ENCODE measurements at regions not wholly inside any gene's neighbourhood (a gene's known extent, or its start where the extent isn't known, plus 50 kb on each side); places are given as distances from the start of the nearest gene placed in this dataset.
A peak's percentile ranks its signal among the peaks of the same experiment; 100 is the strongest.

GRCh38 chr5:10832421-10832820 lies 71.4 kb upstream of the DAP start:
- no peak overlapping the region for H4K8ac ChIP-seq (ENCODE audit: low read depth, low read length)
- H3K79me2 ChIP-seq (ENCODE audit: control insufficient read depth, insufficient read depth, low read length): no peaks in the 10 kb centered on the region
- H3K4me1 ChIP-seq (ENCODE audit: control insufficient read depth, low read depth, low read length): no peaks in the 10 kb centered on the region
- no peak for DNase-seq
- H3K4me3 ChIP-seq (ENCODE audit: low read length): no peak overlapping the region
- H3K56ac ChIP-seq (ENCODE audit: low read length): no peak overlapping the region
- no peak overlapping the region for H3K4ac ChIP-seq (ENCODE audit: low read depth, low read length)
- H3K79me1 ChIP-seq (ENCODE audit: low read length): no peaks in the 10 kb centered on the region
- no peak overlapping the region for H3K4me2 ChIP-seq (ENCODE audit: low read length)
- no peak overlapping the region for H3K9ac ChIP-seq (ENCODE audit: low read length)
- no peak overlapping the region for H3K18ac ChIP-seq (ENCODE audit: low read length)
- no CpG with 5 or more reads among the region's 1 CpG for WGBS (ENCODE audit: extremely low coverage, insufficient coverage, low lambda C conversion rate)
- no peak overlapping the region for H2BK120ac ChIP-seq (ENCODE audit: low read depth, low read length)
- no peak overlapping the region for H3K23ac ChIP-seq (ENCODE audit: low read length)
- no peak overlapping the region for H3K27ac ChIP-seq (ENCODE audit: low read depth, low read length)
- H3K36me3 ChIP-seq (ENCODE audit: control insufficient read depth, insufficient read depth, low read length): no peaks in the 10 kb centered on the region
- no peaks in the 10 kb centered on the region for H3K27me3 ChIP-seq (ENCODE audit: insufficient read depth, low read length, poor library complexity)
- no peak overlapping the region for H2BK15ac ChIP-seq (replicated peaks; ENCODE audit: low read depth)
- H4K5ac ChIP-seq (ENCODE audit: low read length): no peak overlapping the region
- H2AK5ac ChIP-seq (ENCODE audit: low read length): no peak overlapping the region
- H2BK5ac ChIP-seq (ENCODE audit: low read length): no peak overlapping the region

- no peaks in the 10 kb centered on the region for H3K4me1 ChIP-seq (ENCODE audit: control insufficient read depth, low read depth, low read length)
- no peak overlapping the region for H2BK15ac ChIP-seq (replicated peaks; ENCODE audit: low read depth)
- H3K4me2 ChIP-seq (ENCODE audit: low read length): no peak overlapping the region
- no peak overlapping the region for H2AK5ac ChIP-seq (ENCODE audit: low read length)
- H3K18ac ChIP-seq (ENCODE audit: low read length): no peak overlapping the region
- H3K23ac ChIP-seq (ENCODE audit: low read length): no peak overlapping the region
- H4K8ac ChIP-seq (ENCODE audit: low read depth, low read length): no peak overlapping the region
- no peak overlapping the region for H2BK120ac ChIP-seq (ENCODE audit: low read depth, low read length)
- no peak overlapping the region for H3K4ac ChIP-seq (ENCODE audit: low read depth, low read length)
- no peak overlapping the region for H4K5ac ChIP-seq (ENCODE audit: low read length)
- H3K9ac ChIP-seq (ENCODE audit: low read length): no peak overlapping the region
- no peak for DNase-seq
- H3K56ac ChIP-seq (ENCODE audit: low read length): no peak overlapping the region
- H3K4me3 ChIP-seq (ENCODE audit: low read length): no peak overlapping the region
- H2BK5ac ChIP-seq (ENCODE audit: low read length): no peak overlapping the region
- H3K36me3 ChIP-seq (ENCODE audit: control insufficient read depth, insufficient read depth, low read length): no peaks in the 10 kb centered on the region
- no peaks in the 10 kb centered on the region for H3K27me3 ChIP-seq (ENCODE audit: insufficient read depth, low read length, poor library complexity)
- H3K79me1 ChIP-seq (ENCODE audit: low read length): no peaks in the 10 kb centered on the region
- no peak overlapping the region for H3K27ac ChIP-seq (ENCODE audit: low read depth, low read length)
- WGBS (ENCODE audit: extremely low coverage, insufficient coverage, low lambda C conversion rate): no CpG with 5 or more reads among the region's 7 CpGs
- H3K79me2 ChIP-seq (ENCODE audit: control insufficient read depth, insufficient read depth, low read length): no peaks in the 10 kb centered on the region
These were observed 70.4 kb upstream of the DAP start for GRCh38 chr5:10831419-10831818.

GRCh38 chr5:10828241-10828640 lies 67.2 kb upstream of the DAP start:
- H3K4ac ChIP-seq (ENCODE audit: low read depth, low read length): no peak overlapping the region
- no peak overlapping the region for H3K56ac ChIP-seq (ENCODE audit: low read length)
- H4K8ac ChIP-seq (ENCODE audit: low read depth, low read length): no peak overlapping the region
- DNase-seq: no peak
- no peaks in the 10 kb centered on the region for H3K79me1 ChIP-seq (ENCODE audit: low read length)
- no peak overlapping the region for H2BK5ac ChIP-seq (ENCODE audit: low read length)
- H2BK120ac ChIP-seq (ENCODE audit: low read depth, low read length): no peak overlapping the region
- no peak overlapping the region for H4K5ac ChIP-seq (ENCODE audit: low read length)
- no peak overlapping the region for H3K27ac ChIP-seq (ENCODE audit: low read depth, low read length)
- no peaks in the 10 kb centered on the region for H3K79me2 ChIP-seq (ENCODE audit: control insufficient read depth, insufficient read depth, low read length)
- no peaks in the 10 kb centered on the region for H3K36me3 ChIP-seq (ENCODE audit: control insufficient read depth, insufficient read depth, low read length)
- H2BK15ac ChIP-seq (replicated peaks; ENCODE audit: low read depth): no peak overlapping the region
- no peaks in the 10 kb centered on the region for H3K27me3 ChIP-seq (ENCODE audit: insufficient read depth, low read length, poor library complexity)
- H3K9ac ChIP-seq (ENCODE audit: low read length): no peak overlapping the region
- no peaks in the 10 kb centered on the region for H3K4me1 ChIP-seq (ENCODE audit: control insufficient read depth, low read depth, low read length)
- no peak overlapping the region for H3K4me3 ChIP-seq (ENCODE audit: low read length)
- H3K23ac ChIP-seq (ENCODE audit: low read length): no peak overlapping the region
- H3K18ac ChIP-seq (ENCODE audit: low read length): no peak overlapping the region
- WGBS (ENCODE audit: extremely low coverage, insufficient coverage, low lambda C conversion rate): no CpG with 5 or more reads among the region's 2 CpGs
- H3K4me2 ChIP-seq (ENCODE audit: low read length): no peak overlapping the region
- no peak overlapping the region for H2AK5ac ChIP-seq (ENCODE audit: low read length)

GRCh38 chr5:10827571-10827970 lies 66.5 kb upstream of the DAP start:
- H3K27ac ChIP-seq (ENCODE audit: low read depth, low read length): no peak overlapping the region
- H3K79me1 ChIP-seq (ENCODE audit: low read length): no peaks in the 10 kb centered on the region
- H3K23ac ChIP-seq (ENCODE audit: low read length): no peak overlapping the region
- WGBS (ENCODE audit: extremely low coverage, insufficient coverage, low lambda C conversion rate): no CpG with 5 or more reads among the region's 1 CpG
- DNase-seq: no peak
- no peak overlapping the region for H2BK5ac ChIP-seq (ENCODE audit: low read length)
- H4K8ac ChIP-seq (ENCODE audit: low read depth, low read length): no peak overlapping the region
- no peaks in the 10 kb centered on the region for H3K79me2 ChIP-seq (ENCODE audit: control insufficient read depth, insufficient read depth, low read length)
- H3K18ac ChIP-seq (ENCODE audit: low read length): no peak overlapping the region
- H4K5ac ChIP-seq (ENCODE audit: low read length): no peak overlapping the region
- H3K4me2 ChIP-seq (ENCODE audit: low read length): no peak overlapping the region
- no peak overlapping the region for H3K56ac ChIP-seq (ENCODE audit: low read length)
- no peak overlapping the region for H2BK120ac ChIP-seq (ENCODE audit: low read depth, low read length)
- H3K36me3 ChIP-seq (ENCODE audit: control insufficient read depth, insufficient read depth, low read length): no peaks in the 10 kb centered on the region
- no peaks in the 10 kb centered on the region for H3K27me3 ChIP-seq (ENCODE audit: insufficient read depth, low read length, poor library complexity)
- H2BK15ac ChIP-seq (replicated peaks; ENCODE audit: low read depth): no peak overlapping the region
- no peak overlapping the region for H3K4ac ChIP-seq (ENCODE audit: low read depth, low read length)
- no peak overlapping the region for H2AK5ac ChIP-seq (ENCODE audit: low read length)
- H3K4me3 ChIP-seq (ENCODE audit: low read length): no peak overlapping the region
- H3K9ac ChIP-seq (ENCODE audit: low read length): no peak overlapping the region
- H3K4me1 ChIP-seq (ENCODE audit: control insufficient read depth, low read depth, low read length): no peaks in the 10 kb centered on the region

GRCh38 chr5:10826971-10827370 lies 65.9 kb upstream of the DAP start:
- Histone ChIP-seq H3K18ac (ENCODE audit: low read length) (no peak overlapping the region), H3K4me1 (ENCODE audit: control insufficient read depth, low read depth, low read length) (no peaks in the 10 kb centered on the region), H3K56ac (ENCODE audit: low read length) (no peak overlapping the region), H3K4me2 (ENCODE audit: low read length) (no peak overlapping the region), H3K9ac (ENCODE audit: low read length) (no peak overlapping the region), H2AK5ac (ENCODE audit: low read length) (no peak overlapping the region), H4K8ac (ENCODE audit: low read depth, low read length) (no peak overlapping the region), H3K79me2 (ENCODE audit: control insufficient read depth, insufficient read depth, low read length) (no peaks in the 10 kb centered on the region), H3K36me3 (ENCODE audit: control insufficient read depth, insufficient read depth, low read length) (no peaks in the 10 kb centered on the region), H2BK120ac (ENCODE audit: low read depth, low read length) (no peak overlapping the region), H4K5ac (ENCODE audit: low read length) (no peak overlapping the region), H2BK15ac (replicated peaks; ENCODE audit: low read depth) (no peak overlapping the region), H2BK5ac (ENCODE audit: low read length) (no peak overlapping the region), H3K4me3 (ENCODE audit: low read length) (no peak overlapping the region), H3K23ac (ENCODE audit: low read length) (no peak overlapping the region), H3K4ac (ENCODE audit: low read depth, low read length) (no peak overlapping the region), H3K27ac (ENCODE audit: low read depth, low read length) (no peak overlapping the region), H3K27me3 (ENCODE audit: insufficient read depth, low read length, poor library complexity) (no peaks in the 10 kb centered on the region), H3K79me1 (ENCODE audit: low read length) (no peaks in the 10 kb centered on the region)
- WGBS (ENCODE audit: extremely low coverage, insufficient coverage, low lambda C conversion rate): no CpG with 5 or more reads among the region's 2 CpGs
- no peak for DNase-seq

- DNase-seq: peak; percentile 59
- Histone ChIP-seq H3K9ac (ENCODE audit: low read length) (no peak overlapping the region), H3K23ac (ENCODE audit: low read length) (no peak overlapping the region), H3K79me2 (ENCODE audit: control insufficient read depth, insufficient read depth, low read length) (no peaks in the 10 kb centered on the region), H3K27ac (ENCODE audit: low read depth, low read length) (no peak overlapping the region), H3K4me1 (ENCODE audit: control insufficient read depth, low read depth, low read length) (no peaks in the 10 kb centered on the region), H2AK5ac (ENCODE audit: low read length) (no peak overlapping the region), H3K4ac (ENCODE audit: low read depth, low read length) (no peak overlapping the region), H3K36me3 (ENCODE audit: control insufficient read depth, insufficient read depth, low read length) (no peaks in the 10 kb centered on the region), H2BK15ac (replicated peaks; ENCODE audit: low read depth) (no peak overlapping the region), H3K4me3 (ENCODE audit: low read length) (no peak overlapping the region), H3K18ac (ENCODE audit: low read length) (no peak overlapping the region), H3K27me3 (ENCODE audit: insufficient read depth, low read length, poor library complexity) (no peaks in the 10 kb centered on the region), H3K56ac (ENCODE audit: low read length) (no peak overlapping the region), H2BK5ac (ENCODE audit: low read length) (no peak overlapping the region), H4K5ac (ENCODE audit: low read length) (no peak overlapping the region), H3K79me1 (ENCODE audit: low read length) (no peaks in the 10 kb centered on the region), H4K8ac (ENCODE audit: low read depth, low read length) (no peak overlapping the region), H3K4me2 (ENCODE audit: low read length) (no peak overlapping the region), H2BK120ac (ENCODE audit: low read depth, low read length) (no peak overlapping the region)
- WGBS (ENCODE audit: extremely low coverage, insufficient coverage, low lambda C conversion rate): no CpG with 5 or more reads among the region's 4 CpGs
These were observed 65.0 kb upstream of the DAP start for GRCh38 chr5:10825897-10826644.
